Endothelial cell of umbilical vein (primary cell): ENCODE measurements at regions not wholly inside any gene's neighbourhood (a gene's known extent, or its start where the extent isn't known, plus 50 kb on each side); places are given as distances from the start of the nearest gene placed in this dataset.

Source experiments
- BruUV-seq: library from RNA; stranded (reverse); fragments of 400-500 nt; replicated peaks from 2 replicates; lab custom pipeline; 2021; lab: Mats Ljungman, UMichigan
- CTCF ChIA-PET: fragments of 300-600, 350-600 bp; sonication (Branson Sonifier 250); formaldehyde crosslinking; loops from one replicate; lab custom pipeline; 2021; ENCODE audit warnings: antibody characterized with exemption, inconsistent platforms; lab: Charles Lee
- POLR2A ChIA-PET: fragments of 300-600, 350-600 bp; sonication (Branson Sonifier 250); formaldehyde crosslinking; loops from one replicate; lab custom pipeline; 2021; ENCODE audit warnings: antibody characterized with exemption, inconsistent platforms; lab: Charles Lee
- DNase-seq: peaks from one replicate; pipeline ENCODE4 v3.0.0-alpha.2; 2011; ENCODE audit warnings: low read depth, low spot score
- FAIRE-seq: peaks from 2 replicates; lab custom pipeline; 2011; peaks lifted over from hg19 to GRCh38; lab: Jason Lieb, UNC
- H2AFZ ChIP-seq: 2 replicates; pipeline ENCODE4 v1.6.0; 2012; ENCODE audit warnings: low read depth, low read length, control low read depth, inconsistent platforms
- H3K27ac ChIP-seq: 2 replicates; pipeline ENCODE4 v1.5.1; 2011; ENCODE audit warnings: low read depth, mild to moderate bottlenecking, control low read depth, low read length, moderate library complexity; ENCODE audit not compliant: insufficient read depth
- H3K27me3 ChIP-seq, 2 experiments: 2 replicates each; pipeline versions ENCODE4 v1.6.0 to v1.6.1; 2011; ENCODE audit warnings: low read length in 2 of 2, mixed read lengths in 1 of 2; ENCODE audit not compliant: control insufficient read depth in 2 of 2, insufficient read depth in 2 of 2
- H3K36me3 ChIP-seq, 2 experiments: 2 replicates in 1 of 2; 3 replicates in 1 of 2; pipeline ENCODE4 v1.5.1; 2011; ENCODE audit warnings: low read length in 2 of 2, mild to moderate bottlenecking in 1 of 2, moderate library complexity in 1 of 2; ENCODE audit not compliant: control insufficient read depth in 2 of 2, insufficient read depth in 2 of 2; ENCODE audit errors: extremely low read depth in 1 of 2
- H3K4me1 ChIP-seq: 3 replicates; pipeline ENCODE4 v1.5.1; 2011; ENCODE audit warnings: mild to moderate bottlenecking, low read length; ENCODE audit not compliant: control insufficient read depth, insufficient read depth; ENCODE audit errors: extremely low read depth
- H3K4me2 ChIP-seq: 2 replicates; pipeline ENCODE4 v1.6.1; 2011; ENCODE audit warnings: low read length, control low read depth, mixed read lengths; ENCODE audit not compliant: insufficient read depth
- H3K4me3 ChIP-seq, 3 experiments: fragments of 200-600 bp in 1 of 3; sonication (generic), shearing (Covaris generic) in 1 of 3; replicated peaks in 1 of 3; 2 replicates each; pipeline ENCODE4 v1.5.1; 2011 to 2016; ENCODE audit warnings: control low read depth in 3 of 3, low read length in 3 of 3, mild to moderate bottlenecking in 2 of 3, inconsistent platforms in 1 of 3, low read depth in 1 of 3, moderate library complexity in 1 of 3; ENCODE audit not compliant: insufficient read depth in 1 of 3
- H3K79me2 ChIP-seq: 2 replicates; pipeline ENCODE4 v1.6.0; 2012; ENCODE audit warnings: low read length, inconsistent platforms; ENCODE audit not compliant: control insufficient read depth, insufficient read depth
- H3K9ac ChIP-seq: replicated peaks from 2 replicates; pipeline ENCODE3; 2011; ENCODE audit warnings: low read length, control low read depth; ENCODE audit not compliant: insufficient read depth; ENCODE audit errors: extremely low read depth
- H3K9me1 ChIP-seq: replicated peaks from 3 replicates; pipeline ENCODE4 v1.6.0; 2011; ENCODE audit warnings: mild to moderate bottlenecking, low read length; ENCODE audit not compliant: control insufficient read depth, insufficient read depth; ENCODE audit errors: extremely low read depth
- H3K9me3 ChIP-seq: replicated peaks from 2 replicates; pipeline ENCODE4 v1.5.1; 2012; ENCODE audit warnings: low read length, inconsistent platforms; ENCODE audit not compliant: control insufficient read depth, insufficient read depth
- H4K20me1 ChIP-seq: replicated peaks from 2 replicates; pipeline ENCODE3; 2011; ENCODE audit warnings: mild to moderate bottlenecking, low read length; ENCODE audit not compliant: control insufficient read depth, insufficient read depth; ENCODE audit errors: extremely low read depth
- FOS ChIP-seq: IDR thresholded peaks from 2 replicates; pipeline ENCODE4 v1.6.1; 2011; ENCODE audit warnings: mild to moderate bottlenecking, low read length, moderate library complexity, borderline replicate concordance; ENCODE audit not compliant: insufficient read depth
- GATA2 ChIP-seq: IDR thresholded peaks from 2 replicates; pipeline ENCODE4 v1.7.0; 2011; ENCODE audit warnings: low read depth, mild to moderate bottlenecking, moderate library complexity, mixed read lengths, low read length; ENCODE audit not compliant: insufficient read length, insufficient read depth
- JUN ChIP-seq: IDR thresholded peaks from 2 replicates; pipeline ENCODE4 v1.6.1; 2011; ENCODE audit warnings: borderline replicate concordance, low read depth; ENCODE audit not compliant: insufficient read length, insufficient read depth
- MAX ChIP-seq: IDR thresholded peaks from 2 replicates; pipeline ENCODE4 v1.6.1; 2011; ENCODE audit not compliant: insufficient read depth, insufficient read length
- MYC ChIP-seq: IDR thresholded peaks from one replicate; pipeline ENCODE4 v1.6.1; 2011; ENCODE audit warnings: mild to moderate bottlenecking, low read depth, low read length
- POLR2A ChIP-seq: IDR thresholded peaks from 2 replicates; pipeline ENCODE4 v1.6.1; 2012; ENCODE audit warnings: low read depth, mild to moderate bottlenecking, control low read depth, low read length
- POLR2AphosphoS5 ChIP-seq: IDR thresholded peaks from 2 replicates; pipeline ENCODE4 v1.6.1; 2012; ENCODE audit warnings: low read depth, mild to moderate bottlenecking, control low read depth, low read length, moderate library complexity; ENCODE audit not compliant: insufficient read depth
- dilution Hi-C: fragments of 300-500 bp; cut with MboI; formaldehyde crosslinking; loops from one replicate; pipeline ENCODE4 v1.15.0; 2019; ENCODE audit warnings: low sequenced_read_pairs; ENCODE audit not compliant: extremely low pct_ligation_motif_present
- intact Hi-C: fragments of 100-400 bp; cut with micrococcal nuclease; formaldehyde crosslinking; loops from one replicate; pipeline ENCODE4 v1.10.0; 2022
- TF ChIP-seq, protein P1 (sequence below), 2 donors: IDR thresholded peaks; 1 replicate in 1 of 2; 2 replicates in 1 of 2; pipeline ENCODE4 v1.5.1; 2011; ENCODE audit warnings: low read length in 2 of 2, mild to moderate bottlenecking in 2 of 2, moderate library complexity in 2 of 2, control low read depth in 1 of 2, inconsistent platforms in 1 of 2, low read depth in 1 of 2; ENCODE audit not compliant: insufficient read depth in 1 of 2; ENCODE audit errors: extremely low read depth in 1 of 2

DNA sequence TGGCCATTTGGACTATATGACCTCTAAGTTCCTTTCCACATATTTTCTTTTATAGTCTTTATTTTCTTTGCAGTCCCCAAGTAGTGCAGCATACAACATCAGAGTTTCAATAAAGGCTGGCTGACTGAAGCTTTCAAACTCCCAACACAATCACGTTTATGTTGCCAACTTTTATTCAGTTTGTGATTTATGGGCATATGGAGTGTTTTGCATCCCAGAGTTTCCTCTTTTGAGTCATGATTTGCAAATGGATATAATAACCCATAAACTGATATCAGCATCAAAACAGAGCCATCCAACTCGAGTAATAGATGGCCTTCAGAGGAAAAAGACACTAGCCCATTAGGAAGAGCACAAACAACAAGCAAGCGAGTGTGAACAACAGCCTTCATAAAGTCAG lies 414.0 kb downstream of the ELAVL2 start:
- DNase-seq = peak; percentile 4
- CTCF ChIA-PET = no interaction called here
- H3K4me3 ChIP-seq = no peak overlapping the region
- H3K27me3 ChIP-seq = no peaks in the 10 kb centered on the region
- H3K4me1 ChIP-seq = no peaks in the 10 kb centered on the region
- no peaks in the 10 kb centered on the region for H3K79me2 ChIP-seq
- no peaks in the 10 kb centered on the region for H3K9me1 ChIP-seq
- intact Hi-C loops = no loop called here
- no peak for FAIRE-seq
- H3K36me3 ChIP-seq = no peaks in the 10 kb centered on the region
- H4K20me1 ChIP-seq = no peaks in the 10 kb centered on the region
- dilution Hi-C loops = no loop called here
- H3K27ac ChIP-seq = no peak overlapping the region
- H3K4me2 ChIP-seq = no peak overlapping the region
- H3K9me3 ChIP-seq = no peaks in the 10 kb centered on the region
- no peak overlapping the region for H2AFZ ChIP-seq
- no peak overlapping the region for H3K9ac ChIP-seq
- BruUV-seq = no TSS peak
- POLR2A ChIA-PET = no interaction called here
- TF ChIP-seq POLR2A (no peak), JUN (no peak), MYC (no peak), GATA2 (no peak), FOS (no peak)

DNA sequence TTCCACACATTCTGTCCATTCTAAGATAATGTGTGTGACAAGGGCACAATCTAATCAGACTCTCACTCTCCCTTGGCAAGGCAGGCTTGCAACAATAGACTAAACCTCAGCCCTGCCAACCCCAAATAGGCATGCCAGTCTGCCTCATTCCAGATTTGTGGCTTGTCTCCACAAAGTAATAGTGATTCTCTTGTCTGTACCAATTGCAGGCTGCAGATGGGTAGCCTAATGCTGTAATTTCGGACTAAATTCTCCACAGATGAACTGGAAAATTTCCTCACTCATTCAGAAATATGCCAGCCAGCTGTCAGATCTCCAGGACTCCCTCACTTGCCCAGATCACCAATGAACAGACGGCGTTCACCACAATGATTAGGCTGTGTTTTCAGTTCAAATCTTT lies 413.6 kb downstream of the ELAVL2 start:
- CTCF ChIA-PET = no interaction called here
- Histone ChIP-seq H2AFZ (no peak overlapping the region), H3K79me2 (no peaks in the 10 kb centered on the region), H3K27ac (no peak overlapping the region), H3K9me1 (no peaks in the 10 kb centered on the region), H3K4me1 (no peaks in the 10 kb centered on the region), H3K4me3 (no peak overlapping the region), H3K9ac (no peak overlapping the region), H3K9me3 (no peaks in the 10 kb centered on the region), H3K36me3 (no peaks in the 10 kb centered on the region), H4K20me1 (no peaks in the 10 kb centered on the region), H3K4me2 (no peak overlapping the region), H3K27me3 (no peaks in the 10 kb centered on the region)
- no TSS peak for BruUV-seq
- FAIRE-seq (no peak), DNase-seq (no peak)
- TF ChIP-seq MAX (no peak), JUN (no peak), POLR2A (no peak), POLR2AphosphoS5 (no peak), GATA2 (no peak), MYC (no peak), FOS (no peak)
- TF ChIP-seq, protein P1, sequence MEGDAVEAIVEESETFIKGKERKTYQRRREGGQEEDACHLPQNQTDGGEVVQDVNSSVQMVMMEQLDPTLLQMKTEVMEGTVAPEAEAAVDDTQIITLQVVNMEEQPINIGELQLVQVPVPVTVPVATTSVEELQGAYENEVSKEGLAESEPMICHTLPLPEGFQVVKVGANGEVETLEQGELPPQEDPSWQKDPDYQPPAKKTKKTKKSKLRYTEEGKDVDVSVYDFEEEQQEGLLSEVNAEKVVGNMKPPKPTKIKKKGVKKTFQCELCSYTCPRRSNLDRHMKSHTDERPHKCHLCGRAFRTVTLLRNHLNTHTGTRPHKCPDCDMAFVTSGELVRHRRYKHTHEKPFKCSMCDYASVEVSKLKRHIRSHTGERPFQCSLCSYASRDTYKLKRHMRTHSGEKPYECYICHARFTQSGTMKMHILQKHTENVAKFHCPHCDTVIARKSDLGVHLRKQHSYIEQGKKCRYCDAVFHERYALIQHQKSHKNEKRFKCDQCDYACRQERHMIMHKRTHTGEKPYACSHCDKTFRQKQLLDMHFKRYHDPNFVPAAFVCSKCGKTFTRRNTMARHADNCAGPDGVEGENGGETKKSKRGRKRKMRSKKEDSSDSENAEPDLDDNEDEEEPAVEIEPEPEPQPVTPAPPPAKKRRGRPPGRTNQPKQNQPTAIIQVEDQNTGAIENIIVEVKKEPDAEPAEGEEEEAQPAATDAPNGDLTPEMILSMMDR (IDR thresholded peaks at IDR 0.05; ENCODE audit: extremely low read depth in 1 of 2, insufficient read depth in 1 of 2, low read depth in 1 of 2, low read length in 2 of 2) = no peak
- POLR2A ChIA-PET = no interaction called here
- intact Hi-C loops (no loop called here), dilution Hi-C loops (no loop called here)
